GM12878 (cell line): ENCODE measurements at regions not wholly inside any gene's neighbourhood (a gene's known extent, or its start where the extent isn't known, plus 50 kb on each side); places are given as distances from the start of the nearest gene placed in this dataset.
"Not testable (repeated sequence)": the region's sequence is repeated elsewhere in the genome, so short reads cannot be mapped to it uniquely, and the experiment has no call there.

Experiments
- ATAC-seq: fragments of 200-7000 bp; cut with Tn5 transposase; 3 replicates; pipeline ENCODE4 v1.9.1; 2020; ENCODE audit warnings: mild to moderate bottlenecking, moderate library complexity
- BruUV-seq: library from RNA; stranded (reverse); fragments of 400-500 nt; replicated peaks from 2 replicates; lab custom pipeline; 2021; lab: Mats Ljungman, UMichigan
- CTCF ChIA-PET: fragments of 300-600 bp; sonication (Branson Sonifier 250); formaldehyde crosslinking; extraction: SDS; loops from one replicate; lab custom pipeline; 2021; ENCODE audit warnings: inconsistent platforms; lab: Yijun Ruan, JAX
- POLR2A ChIA-PET: fragments of 350-600 bp; formaldehyde crosslinking; extraction: SDS; loops from one replicate; lab custom pipeline; 2021; ENCODE audit warnings: inconsistent platforms; lab: Charles Lee
- RAD21 ChIA-PET: fragments of 300-600 bp; sonication (Branson Sonifier 250); formaldehyde crosslinking; loops from one replicate; lab custom pipeline; 2023; ENCODE audit warnings: antibody characterized with exemption; ENCODE audit not compliant: unreplicated experiment; lab: Charles Lee
- SMC1A ChIA-PET: fragments of 300-600 bp; sonication (Branson Sonifier 250); formaldehyde crosslinking; loops from one replicate; lab custom pipeline; 2023; ENCODE audit not compliant: unreplicated experiment, uncharacterized antibody; lab: Charles Lee
- DNase-seq: peaks from one replicate; pipeline ENCODE4 v3.0.0-alpha.2; 2011; ENCODE audit warnings: low read depth, low spot score
- FAIRE-seq: peaks from 3 replicates; lab custom pipeline; 2011; peaks lifted over from hg19 to GRCh38; lab: Jason Lieb, UNC
- H2AFZ ChIP-seq: 2 replicates; pipeline ENCODE4 v1.6.0; 2011; ENCODE audit warnings: low read depth, low read length, control low read depth; ENCODE audit not compliant: control insufficient read depth
- H3K27ac ChIP-seq: 2 replicates; pipeline ENCODE4 v1.5.1; 2011; ENCODE audit warnings: control low read depth; ENCODE audit not compliant: control insufficient read depth, insufficient read depth
- H3K27me3 ChIP-seq, 2 experiments: replicated peaks in 1 of 2; 2 replicates each; pipeline versions ENCODE4 v1.6.0 to v1.6.1; 2011; ENCODE audit warnings: low read length in 1 of 2; ENCODE audit not compliant: control insufficient read depth in 2 of 2, insufficient read depth in 2 of 2
- H3K36me3 ChIP-seq, 2 experiments: 2 replicates each; pipeline ENCODE4 v1.5.1; 2011; ENCODE audit warnings: low read length in 1 of 2; ENCODE audit not compliant: control insufficient read depth in 2 of 2, insufficient read depth in 2 of 2
- H3K4me1 ChIP-seq: 2 replicates; pipeline ENCODE4 v1.6.1; 2011; ENCODE audit warnings: mild to moderate bottlenecking, low read length, moderate library complexity, mixed read lengths; ENCODE audit not compliant: control insufficient read depth, insufficient read depth
- H3K4me2 ChIP-seq: 2 replicates; pipeline ENCODE4 v1.6.0; 2011; ENCODE audit warnings: control low read depth; ENCODE audit not compliant: control insufficient read depth, insufficient read depth
- H3K4me3 ChIP-seq: fragments of 200-600 bp; sonication (generic); 2 replicates; pipeline ENCODE4 v1.5.1; 2016
- H3K79me2 ChIP-seq: 2 replicates; pipeline ENCODE4 v1.6.0; 2011; ENCODE audit warnings: low read length; ENCODE audit not compliant: control insufficient read depth, insufficient read depth
- H3K9ac ChIP-seq: 2 replicates; pipeline ENCODE4 v1.8.0; 2011; ENCODE audit warnings: low read length, control low read depth, mixed read lengths; ENCODE audit not compliant: control insufficient read depth, insufficient read depth
- H3K9me3 ChIP-seq: replicated peaks from 3 replicates; pipeline ENCODE4 v1.5.1; 2011; ENCODE audit warnings: mild to moderate bottlenecking, low read length; ENCODE audit not compliant: control insufficient read depth, insufficient read depth
- H4K20me1 ChIP-seq: 2 replicates; pipeline ENCODE4 v1.6.0; 2011; ENCODE audit not compliant: control insufficient read depth, insufficient read depth
- FOXM1 ChIP-seq: IDR thresholded peaks from 2 replicates; pipeline ENCODE4 v1.6.1; 2012; ENCODE audit warnings: low read depth, mild to moderate bottlenecking, inconsistent platforms, low read length, moderate library complexity
- MEF2B ChIP-seq: fragments of 450-650 bp; IDR thresholded peaks from 2 replicates; pipeline ENCODE4 v1.6.1; 2018; ENCODE audit warnings: mild to moderate bottlenecking, moderate library complexity; ENCODE audit not compliant: partially characterized antibody, poor library complexity, severe bottlenecking
- PML ChIP-seq: IDR thresholded peaks from 2 replicates; pipeline ENCODE4 v1.6.1; 2012; ENCODE audit warnings: low read length, inconsistent platforms
- SMAD1 ChIP-seq: fragments of 450-650 bp; IDR thresholded peaks from 2 replicates; pipeline ENCODE4 v1.6.1; 2018; ENCODE audit warnings: mild to moderate bottlenecking, low read depth; ENCODE audit not compliant: partially characterized antibody
- SPI1 ChIP-seq: IDR thresholded peaks from 2 replicates; pipeline ENCODE4 v1.6.1; 2011; ENCODE audit warnings: low read depth, mild to moderate bottlenecking, low read length, moderate library complexity, borderline replicate concordance; ENCODE audit not compliant: insufficient read depth
- WGBS: methylation state at CpG from one replicate; pipeline ENCODE4 v1.1.6; 2016; ENCODE audit warnings: low lambda C conversion rate; ENCODE audit not compliant: insufficient replicate concordance, insufficient coverage; ENCODE audit errors: missing lambda C conversion rate; 5-methylcytosine and 5-hydroxymethylcytosine counted together
- in situ Hi-C: fragments of 300-500 bp; cut with MboI; formaldehyde crosslinking; loops from 9 replicates; pipeline ENCODE4 v1.14.3; 2018; ENCODE audit warnings: mixed read lengths
- intact Hi-C: fragments of 100-400 bp; cut with micrococcal nuclease; formaldehyde crosslinking; loops from one replicate; pipeline ENCODE4 v1.14.2; 2022; ENCODE audit not compliant: unreplicated experiment

DNA sequence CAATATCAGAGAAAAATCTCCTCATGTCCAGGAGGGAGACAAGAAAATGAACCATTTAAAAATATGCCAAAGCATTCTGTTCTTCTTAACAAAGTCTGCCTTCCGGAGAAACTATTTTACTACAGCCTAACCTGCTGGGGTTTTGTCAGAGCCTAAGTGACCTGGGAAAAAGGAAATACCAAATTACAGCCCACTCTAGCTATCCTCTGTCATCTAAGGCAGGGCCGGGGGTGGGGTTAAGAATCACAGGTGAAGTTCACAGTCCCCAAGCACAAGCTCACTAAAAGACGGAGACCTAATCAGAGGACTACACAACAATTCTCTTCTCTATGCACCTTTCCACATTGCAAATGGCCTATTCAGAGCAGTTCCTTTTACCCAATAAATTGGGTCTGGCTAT, 116.6 kb downstream of the TRIM42 start:
- no peak for FAIRE-seq
- ChIA-PET POLR2A (interaction anchor here (0.6 kb wide), 1 partner anchor 1993 kb away, joined by 3 read pairs; no protein-coding TSS in a partner anchor), RAD21 (no interaction called here), CTCF (no interaction called here), SMC1A (interaction anchor here (1.5 to 1.6 kb wide), 2 partner anchors 17 to 68 kb away, joined by 3 to 4 read pairs; no protein-coding TSS in a partner anchor)
- intact Hi-C loops (no loop called here), in situ Hi-C loops (no loop called here)
- no peaks in the 10 kb centered on the region for H3K27me3 ChIP-seq
- H2AFZ ChIP-seq = no peak overlapping the region
- DNase-seq = no peak
- 2% methylated on average over 3 of the region's 3 CpGs for WGBS
- H3K4me3 ChIP-seq = no peak overlapping the region
- no peak overlapping the region for H3K4me2 ChIP-seq
- H3K79me2 ChIP-seq = no peaks in the 10 kb centered on the region
- H3K4me1 ChIP-seq = no peaks in the 10 kb centered on the region
- H4K20me1 ChIP-seq = no peaks in the 10 kb centered on the region
- no peaks in the 10 kb centered on the region; the same call in 2 of the 3 replicates for H3K9me3 ChIP-seq
- H3K36me3 ChIP-seq = no peaks in the 10 kb centered on the region
- TF ChIP-seq SMAD1 (no peak), MEF2B (no peak), PML (no peak), SPI1 (no peak), FOXM1 (no peak)
- ATAC-seq = no peak
- no peak overlapping the region for H3K27ac ChIP-seq
- no TSS peak for BruUV-seq
- no peak overlapping the region for H3K9ac ChIP-seq

GRCh38 chr3:140802898-140803297, 125.0 kb downstream of the TRIM42 start:
- POLR2A ChIA-PET, H3K4me3 ChIP-seq, FAIRE-seq, RAD21 ChIA-PET, H3K36me3 ChIP-seq, H3K9me3 ChIP-seq, ATAC-seq, in situ Hi-C loops, H3K27ac ChIP-seq, H3K79me2 ChIP-seq, H2AFZ ChIP-seq, H3K4me1 ChIP-seq, H3K9ac ChIP-seq, H4K20me1 ChIP-seq, BruUV-seq, H3K4me2 ChIP-seq, CTCF ChIA-PET, DNase-seq, H3K27me3 ChIP-seq, intact Hi-C loops: not testable (repeated sequence)
- WGBS = 0% methylated on average over 1 of the region's 1 CpG
- SMC1A ChIA-PET = interaction anchor here (0.6 kb wide), 1 partner anchor 30 kb away, joined by 3 read pairs; no protein-coding TSS in a partner anchor
